Neural crest cell (in vitro differentiated cells): ENCODE measurements at regions not wholly inside any gene's neighbourhood (a gene's known extent, or its start where the extent isn't known, plus 50 kb on each side); places are given as distances from the start of the nearest gene placed in this dataset.
A peak's percentile ranks its signal among the peaks of the same experiment; 100 is the strongest.

Experiments
- DNase-seq: peaks from one replicate; pipeline ENCODE4 v3.0.0; 2021; ENCODE audit warnings: low read depth, mixed read lengths, low spot score
- H3K27ac Mint-ChIP-seq: one replicate; pipeline ENCODE4 v1.8.0; 2021; ENCODE audit warnings: mild to moderate bottlenecking, mixed read lengths; ENCODE audit not compliant: unreplicated experiment
- H3K27me3 Mint-ChIP-seq: 2 replicates; pipeline ENCODE4 v1.8.0; 2021; ENCODE audit warnings: low read depth, mild to moderate bottlenecking, mixed read lengths
- H3K36me3 Mint-ChIP-seq: 2 replicates; pipeline ENCODE4 v1.8.0; 2021; ENCODE audit warnings: low read depth, mild to moderate bottlenecking, mixed read lengths
- H3K4me1 Mint-ChIP-seq: 2 replicates; pipeline ENCODE4 v1.8.0; 2021; ENCODE audit warnings: mixed read lengths
- H3K4me3 Mint-ChIP-seq: one replicate; pipeline ENCODE4 v1.8.0; 2021; ENCODE audit warnings: mild to moderate bottlenecking, mixed read lengths
- H3K9me3 Mint-ChIP-seq: 2 replicates; pipeline ENCODE4 v1.8.0; 2021; ENCODE audit warnings: mixed read lengths
- CTCF ChIP-seq: fragments of 200-600 bp; sonication (generic); conservative IDR thresholded peaks from 2 replicates; pipeline ENCODE4 v1.5.0; 2021; ENCODE audit warnings: antibody characterized with exemption, mild to moderate bottlenecking

GRCh38 chr10:47248386-47249090, 51.5 kb upstream of the GDF10 start:
- Mint-ChIP-seq H3K9me3 (no peaks in the 10 kb centered on the region), H3K4me3 (no peak overlapping the region), H3K4me1 (no peaks in the 10 kb centered on the region), H3K36me3 (no peaks in the 10 kb centered on the region), H3K27ac (peak overlapping the region; percentile 59), H3K27me3 (no peaks in the 10 kb centered on the region)
- TF ChIP-seq CTCF = no peak
- DNase-seq = no peak

- H3K36me3 Mint-ChIP-seq = no peaks in the 10 kb centered on the region
Observed at GRCh38 chr10:47249881-47250280, 50.1 kb upstream of the GDF10 start.

More at GRCh38 chr10:47249881-47250280, 50.1 kb upstream of the GDF10 start:
- TF ChIP-seq CTCF = no peak
- H3K9me3 Mint-ChIP-seq = no peaks in the 10 kb centered on the region
- H3K27ac Mint-ChIP-seq = no peak overlapping the region
- H3K27me3 Mint-ChIP-seq = no peaks in the 10 kb centered on the region
- no peak overlapping the region for H3K4me3 Mint-ChIP-seq
- no peak for DNase-seq
- peaks cover 10% of the 10 kb centered on the region for H3K4me1 Mint-ChIP-seq
